ENCODE measurements at regions not wholly inside any gene's neighbourhood (a gene's known extent, or its start where the extent isn't known, plus 50 kb on each side); places are given as distances from the start of the nearest gene placed in this dataset.

- DNase-seq = no peak
These were observed 58.9 kb upstream of the SHH start for GRCh38 chr7:155871211-155871610.

- no peak for DNase-seq
These were observed 58.3 kb upstream of the SHH start for GRCh38 chr7:155870334-155871180.

DNA sequence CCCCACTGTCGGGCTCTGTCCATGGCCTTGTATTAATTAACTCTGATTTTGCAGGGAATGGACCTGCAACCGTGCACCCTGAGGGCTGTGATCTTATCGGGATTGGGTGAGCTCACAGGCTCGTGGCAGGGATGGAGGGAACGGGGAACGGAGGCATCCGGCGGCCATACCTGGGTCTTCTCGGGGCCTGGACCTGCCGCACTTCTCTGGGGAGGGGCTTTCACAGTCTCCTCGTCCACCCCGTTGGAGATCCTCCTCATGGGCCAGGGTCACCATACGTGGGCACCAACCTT lies 57.5 kb upstream of the SHH start:
- DNase-seq = no peak

- no peak for DNase-seq
These were observed 56.9 kb upstream of the SHH start for GRCh38 chr7:155868955-155869783.

DNA sequence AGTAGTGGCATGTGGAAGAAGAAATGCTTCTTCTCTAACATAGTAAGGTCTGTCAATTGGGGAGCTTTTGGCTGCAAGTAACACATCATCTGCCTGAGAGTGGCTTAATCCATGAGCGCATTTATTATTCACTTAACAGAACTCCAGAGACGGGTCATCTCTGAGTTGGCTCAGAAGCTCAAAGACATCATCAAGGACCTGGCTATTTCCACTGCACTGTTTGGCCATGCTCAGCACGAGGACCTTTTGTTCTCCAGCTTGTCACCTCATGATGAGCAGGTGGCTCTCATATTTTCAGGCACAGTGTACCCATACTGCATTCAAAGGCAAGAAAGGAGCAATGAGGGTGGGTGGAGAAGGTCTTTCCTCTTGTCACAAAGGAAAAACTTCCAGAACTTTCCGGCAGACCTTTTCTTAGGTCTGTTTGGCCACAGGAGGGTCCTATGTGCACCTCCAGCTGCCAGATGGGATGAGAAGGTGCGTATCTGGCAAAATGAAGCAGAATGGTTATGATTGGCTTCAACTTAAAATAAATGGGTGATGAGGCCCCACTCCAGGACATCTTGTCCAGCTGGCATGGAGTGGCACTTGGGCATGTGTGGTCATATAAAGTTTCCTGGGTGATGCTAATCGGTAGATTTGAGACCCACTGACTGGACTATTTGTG lies 55.6 kb upstream of the SHH start:
- no peak for DNase-seq

DNA sequence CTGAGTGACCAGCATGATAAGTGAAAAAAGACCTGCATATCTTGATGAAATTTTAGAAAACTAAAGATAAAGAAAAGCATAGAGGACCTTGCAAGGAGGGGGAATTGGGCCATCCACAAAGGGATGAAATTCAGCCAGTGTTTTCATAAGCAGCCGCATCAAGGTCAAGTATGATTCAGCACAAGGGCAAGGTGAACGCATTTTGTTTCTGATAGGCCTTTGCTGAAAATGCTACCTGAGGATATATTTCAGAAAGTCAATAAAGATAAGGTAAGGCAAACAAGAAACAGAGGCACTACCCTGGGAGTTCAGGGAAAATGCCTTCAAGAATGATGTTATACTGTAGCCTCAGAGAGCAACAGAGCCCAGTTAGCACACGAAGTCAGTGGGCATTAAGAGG lies 55.0 kb upstream of the SHH start:
- DNase-seq = no peak

GRCh38 chr7:155865830-155866525 lies 53.7 kb upstream of the SHH start:
- DNase-seq = no peak

DNA sequence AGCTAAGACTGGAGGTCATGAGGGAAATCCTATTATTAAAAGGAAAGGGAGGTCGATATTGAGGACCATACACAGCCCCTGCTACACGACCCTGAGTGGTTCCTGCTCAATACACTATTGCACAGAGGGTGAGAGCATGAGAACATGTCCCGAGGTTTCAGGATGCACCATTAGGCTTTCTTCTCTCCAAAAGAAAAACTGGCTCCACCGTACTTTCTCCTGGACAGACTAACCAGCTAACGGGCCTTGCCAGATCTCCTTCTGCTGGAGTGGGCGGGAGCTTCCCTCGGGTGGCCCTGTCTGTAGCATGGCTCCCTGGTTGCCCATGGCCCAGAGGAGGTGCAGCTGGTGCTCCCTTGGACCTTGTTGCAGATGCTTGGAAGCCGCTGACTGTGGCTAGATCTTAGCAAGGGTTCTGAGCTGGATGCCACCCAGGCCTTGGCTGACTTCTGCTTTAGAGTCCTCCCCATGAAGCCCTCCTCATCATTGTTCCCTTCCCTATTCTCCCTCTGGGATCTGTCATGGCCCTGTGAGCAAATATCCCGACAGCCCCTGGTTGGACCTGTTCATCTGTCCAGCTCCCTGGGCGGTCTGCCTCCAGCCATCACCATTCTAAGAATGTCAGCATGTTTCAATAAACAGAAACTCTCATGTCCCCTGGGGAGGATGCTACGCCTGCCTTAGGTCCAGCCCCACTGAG lies 52.9 kb upstream of the SHH start:
- DNase-seq = no peak

DNA sequence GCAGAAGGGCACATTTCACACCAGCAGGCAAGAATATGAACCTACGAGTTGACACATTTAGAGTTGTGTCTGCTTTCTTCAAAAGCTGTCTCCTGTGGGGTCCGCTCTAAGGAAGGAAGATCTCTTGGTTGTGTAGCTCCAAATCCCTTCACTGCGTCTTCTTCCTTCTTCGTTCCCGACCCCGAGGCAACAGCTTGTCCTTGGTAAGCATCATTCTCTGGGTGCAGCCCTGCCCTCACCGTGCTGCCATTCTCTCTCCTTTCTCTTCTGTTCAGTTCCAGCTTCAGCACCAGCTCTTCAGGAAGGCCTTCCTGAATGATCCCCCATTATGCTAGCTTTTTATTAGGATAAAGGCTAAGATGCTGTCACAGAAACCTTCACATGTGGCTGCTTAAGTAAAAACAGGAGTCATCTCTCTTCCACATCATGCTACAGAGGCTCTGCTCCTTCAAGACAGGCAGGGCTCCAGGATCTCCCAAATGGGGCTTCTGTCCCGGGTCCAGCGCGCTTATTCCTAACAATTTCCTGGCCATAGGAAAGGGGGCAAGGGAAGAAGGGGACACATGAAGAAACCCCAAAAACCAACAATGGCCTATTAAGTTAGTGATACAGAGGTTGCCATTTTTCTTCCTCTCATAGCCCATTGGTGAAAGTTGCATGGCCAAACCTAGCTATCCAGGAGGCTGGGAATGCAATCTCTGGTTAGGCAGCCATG lies 52.2 kb upstream of the SHH start:
- no peak for DNase-seq

- no peak for DNase-seq
These were observed 51.5 kb upstream of the SHH start for GRCh38 chr7:155863721-155864151.

DNA sequence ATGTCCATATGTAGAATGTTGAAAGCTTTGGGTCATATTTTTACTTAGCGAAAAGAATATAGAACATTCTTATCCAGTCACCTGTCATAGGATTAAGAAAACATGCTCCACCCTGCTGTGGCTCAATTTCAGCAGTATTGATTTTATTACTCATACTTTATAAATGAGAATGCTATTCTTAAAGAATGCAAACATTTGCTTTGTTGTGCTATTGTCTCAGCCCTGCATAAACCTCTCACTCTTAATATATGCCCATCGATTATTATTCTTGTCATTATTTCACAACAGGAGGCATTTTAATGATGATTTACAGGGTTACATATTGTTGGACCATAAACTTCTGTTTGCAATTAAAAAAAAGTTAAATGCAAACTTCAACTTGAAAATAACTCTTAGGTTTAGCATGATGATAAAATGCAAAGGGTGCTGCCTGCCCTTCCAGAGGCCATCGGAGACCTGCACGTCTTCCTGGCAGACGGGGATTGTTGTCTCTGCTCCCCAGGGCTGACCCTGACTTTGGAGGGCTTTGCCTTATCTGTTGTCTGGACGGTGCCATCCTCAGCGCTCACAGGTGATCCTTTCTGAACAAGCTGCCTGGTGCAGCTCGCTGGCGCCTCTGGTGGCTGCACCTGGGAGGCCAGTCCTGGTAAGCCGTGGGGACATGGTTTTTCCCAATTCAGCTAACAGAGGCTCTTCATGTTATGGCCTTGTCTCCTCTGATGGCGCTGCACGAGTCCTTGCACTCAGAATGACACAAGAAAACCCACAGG lies 50.0 kb upstream of the SHH start:
- DNase-seq = no peak
